NCI-H345 (cell line): ENCODE measurements at regions not wholly inside any gene's neighbourhood (a gene's known extent, or its start where the extent isn't known, plus 50 kb on each side); places are given as distances from the start of the nearest gene placed in this dataset.
"Not testable (repeated sequence)": the region's sequence is repeated elsewhere in the genome, so short reads cannot be mapped to it uniquely, and the experiment has no call there.

Experiments
- DNase-seq: peaks from one replicate; lab custom pipeline; 2025; lab: John Stamatoyannopoulos, UW

DNA sequence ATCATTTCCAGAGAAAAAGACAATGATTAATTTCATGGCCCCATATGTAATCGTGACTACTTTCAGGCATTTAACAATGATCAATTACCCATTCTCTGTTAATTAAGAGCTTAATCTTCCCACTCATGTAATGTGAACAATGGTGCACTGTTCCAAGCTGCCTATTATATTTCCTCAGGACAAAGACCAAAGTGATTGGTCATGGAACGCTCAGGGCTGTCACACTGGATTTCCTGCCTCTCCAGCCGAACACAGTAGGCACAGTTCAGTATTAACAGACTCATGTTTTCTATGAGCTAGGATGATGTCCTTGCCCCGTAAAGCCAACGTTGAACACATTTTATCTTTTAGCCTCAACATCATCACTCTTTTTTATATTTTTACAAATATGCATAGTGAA, 142.7 kb upstream of the FZD8 start:
- no peak for DNase-seq

DNA sequence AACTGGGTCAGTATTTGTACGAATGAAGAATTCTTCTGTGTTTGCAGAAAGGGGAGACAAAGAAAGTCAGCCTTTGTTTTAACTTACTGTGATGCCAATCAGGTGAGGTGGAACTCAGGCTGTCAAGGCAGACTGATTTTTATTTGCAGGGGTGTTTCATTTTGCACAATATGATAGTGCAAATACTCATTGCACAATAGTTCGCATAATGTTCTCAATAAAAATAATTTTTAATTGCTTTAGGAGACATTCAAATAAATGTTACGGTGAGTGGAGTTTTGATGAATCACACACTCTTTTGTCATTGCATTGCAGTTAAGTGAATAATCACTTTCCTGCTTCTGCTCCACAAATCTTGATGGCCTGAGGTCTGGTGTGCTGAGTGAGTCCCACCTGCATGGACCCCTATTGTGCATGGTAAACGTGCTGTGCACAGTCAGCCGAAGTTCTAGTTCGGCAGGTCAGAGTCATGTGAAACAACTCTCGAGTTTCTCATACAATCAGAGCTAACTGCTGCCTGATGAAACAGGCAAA, 141.3 kb upstream of the FZD8 start:
- peak; percentile 48 for DNase-seq

DNA sequence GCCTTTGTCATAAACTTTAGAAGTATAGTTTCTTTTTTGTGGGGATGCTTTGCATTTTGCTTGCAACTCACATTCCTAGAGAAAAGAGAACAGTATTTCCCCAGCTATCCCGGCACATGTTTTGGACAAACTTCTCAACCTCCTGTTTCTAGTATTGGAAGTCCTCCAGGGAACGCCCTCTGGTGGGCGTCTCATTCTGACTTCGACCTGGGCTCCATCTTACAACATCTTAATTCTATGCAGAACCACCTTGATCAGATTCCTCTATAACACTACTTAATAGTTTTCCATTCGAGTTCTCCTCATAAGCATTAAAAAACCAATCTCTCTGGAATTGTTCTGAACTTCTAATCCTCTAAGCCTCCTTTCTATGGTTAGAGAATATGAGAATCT, 139.5 kb upstream of the FZD8 start:
- DNase-seq = peak; percentile 1

DNA sequence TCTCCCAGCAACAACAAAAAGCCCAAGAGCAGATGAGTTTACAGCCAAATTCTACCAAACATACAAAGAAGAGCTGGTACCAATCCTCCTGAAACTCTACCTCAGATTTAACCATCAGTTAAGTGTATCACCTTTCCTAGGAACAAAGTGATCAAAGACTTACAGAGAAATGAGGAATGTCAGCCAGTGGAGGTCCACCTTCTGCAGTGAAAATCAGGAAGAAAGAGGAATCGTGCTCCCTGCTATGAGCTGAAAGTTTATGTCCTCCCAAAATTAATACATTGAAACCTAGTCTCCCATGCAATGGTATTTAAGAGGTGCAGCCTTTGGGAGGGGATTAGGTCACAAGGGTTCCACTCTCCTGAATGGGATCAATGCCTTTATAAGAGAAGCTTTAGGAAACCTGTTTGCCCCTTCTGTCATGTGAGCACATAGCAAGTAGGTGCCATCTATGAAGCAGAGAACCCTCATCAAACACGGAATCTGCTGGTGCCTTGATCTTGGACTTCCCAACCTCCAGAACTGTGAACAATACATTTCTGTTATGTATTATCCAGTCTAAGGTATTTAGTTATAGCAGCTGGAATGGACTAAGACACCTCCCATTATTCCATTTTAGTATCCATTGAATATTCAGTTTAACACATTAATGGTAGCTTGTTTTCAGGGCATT, 139.0 kb upstream of the FZD8 start:
- DNase-seq = no peak

DNA sequence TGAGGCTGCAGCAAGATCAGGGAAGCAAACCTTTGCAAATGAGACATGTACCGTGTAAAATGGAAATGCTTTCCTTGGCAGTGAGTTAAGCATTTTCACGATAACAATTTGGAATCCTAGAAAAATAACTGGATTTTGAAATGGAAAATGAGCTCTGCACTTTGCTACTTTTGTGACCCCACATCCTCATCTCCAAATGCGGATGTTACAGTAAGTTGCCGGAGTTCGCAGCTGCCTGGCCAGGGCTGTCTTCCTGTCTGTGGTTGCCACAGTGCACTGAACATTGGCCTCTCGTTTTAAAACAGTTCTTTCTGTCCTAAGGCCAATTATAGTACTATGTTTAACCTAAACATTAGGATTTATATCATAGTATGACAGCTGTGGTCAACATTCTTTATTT, 136.2 kb upstream of the FZD8 start:
- DNase-seq = no peak

DNA sequence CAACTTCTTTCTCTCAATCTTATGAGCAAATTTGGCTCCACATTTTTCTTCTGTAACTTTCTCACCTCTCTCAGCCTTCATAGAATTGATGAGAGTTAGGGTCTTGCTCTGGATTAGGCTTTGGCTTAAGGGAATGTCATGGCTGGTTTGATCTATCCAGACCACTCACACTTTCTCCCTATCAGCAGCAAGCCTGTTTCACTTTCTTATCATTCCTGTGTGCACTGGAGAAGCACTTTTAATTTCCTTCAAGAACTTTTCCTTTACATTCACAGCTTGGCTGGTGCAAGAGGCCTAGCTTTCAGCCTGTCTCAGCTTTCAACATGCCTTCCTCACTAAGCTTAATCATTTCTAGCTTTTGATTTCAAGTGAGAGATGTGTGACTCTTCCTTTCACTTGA, 134.5 kb upstream of the FZD8 start:
- DNase-seq = not testable (repeated sequence)

DNA sequence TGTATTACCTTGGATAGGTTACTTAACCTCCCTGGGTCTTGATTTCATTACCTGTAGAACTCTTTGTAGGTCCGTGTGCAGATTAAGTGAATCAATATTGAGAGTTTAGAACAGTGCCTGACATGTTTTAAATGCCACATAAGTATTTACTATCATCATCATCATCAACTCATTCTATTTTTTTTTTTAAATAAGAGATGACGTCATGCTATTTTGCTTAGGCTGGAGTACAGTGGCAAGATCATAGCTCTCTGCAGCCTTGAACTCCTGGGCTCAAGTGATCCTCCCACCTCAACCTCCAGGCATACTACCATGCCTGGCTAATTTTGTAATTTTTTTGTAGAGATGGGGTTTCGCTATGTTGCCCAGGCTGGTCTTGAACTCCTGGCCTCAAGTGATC, 132.0 kb upstream of the FZD8 start:
- DNase-seq = no peak

DNA sequence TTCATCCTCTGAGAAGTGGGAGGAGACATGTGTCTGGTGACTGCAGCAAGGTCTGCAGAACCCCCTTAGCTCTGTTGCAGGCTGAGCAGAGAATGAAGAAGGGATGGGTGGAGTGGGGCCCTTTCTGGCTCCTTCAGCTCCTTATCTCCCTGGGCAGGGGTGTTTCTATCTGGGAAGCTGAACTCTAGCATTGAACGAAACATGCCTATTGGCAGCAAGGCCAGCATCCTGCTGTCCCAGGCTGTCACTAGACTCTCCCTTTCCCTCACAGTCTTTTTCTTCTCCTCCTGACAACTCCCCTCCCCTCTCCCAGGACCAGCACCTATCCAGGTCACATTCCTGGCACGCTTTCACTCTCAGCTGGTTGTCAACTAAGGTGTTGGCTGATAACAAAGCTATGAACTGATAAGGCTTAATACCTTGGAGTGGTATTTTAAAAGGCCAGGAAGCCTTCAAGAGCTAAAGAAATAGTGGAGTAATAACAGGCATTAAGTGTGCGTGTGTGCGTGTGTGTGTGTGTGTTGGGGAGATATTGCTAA, 128.8 kb upstream of the FZD8 start:
- DNase-seq = no peak

DNA sequence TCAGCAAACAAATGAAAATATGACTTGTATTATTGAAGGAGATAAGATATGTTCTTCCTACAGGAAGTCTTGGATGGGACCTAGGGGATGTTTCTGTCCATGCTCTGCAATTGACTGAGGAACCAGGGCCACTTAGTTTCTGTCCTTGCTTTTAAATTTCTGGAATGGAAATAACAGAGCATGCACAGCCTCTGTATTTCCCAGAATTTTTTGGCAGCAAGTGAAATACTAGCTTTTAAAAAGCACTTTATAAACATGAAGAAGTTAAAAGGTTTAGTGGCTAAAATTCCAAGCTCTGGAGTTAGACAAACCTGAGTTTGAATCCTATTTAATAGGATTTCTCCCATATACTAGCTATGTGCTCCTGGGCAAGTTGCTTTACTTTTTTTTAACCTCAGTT, 127.7 kb upstream of the FZD8 start:
- no peak for DNase-seq

DNA sequence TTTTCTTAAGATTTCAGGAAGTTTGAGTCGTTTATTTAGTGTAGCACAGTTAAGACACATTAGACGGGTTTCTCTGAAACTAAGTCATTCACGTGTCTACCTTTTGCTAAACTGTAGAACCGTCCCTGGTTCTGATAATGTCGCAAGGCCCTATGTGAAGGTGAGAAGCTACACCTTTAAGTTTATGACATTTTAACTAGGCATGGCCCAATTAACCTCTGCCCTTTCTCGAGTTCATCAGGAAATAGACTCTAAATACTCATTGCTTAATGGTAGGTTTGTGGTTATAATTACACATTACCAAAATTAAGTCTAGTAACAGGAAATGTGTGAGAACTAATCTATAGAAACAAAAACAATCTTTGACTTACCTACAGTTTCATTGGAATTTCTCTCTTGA, 126.6 kb upstream of the FZD8 start:
- no peak for DNase-seq

DNA sequence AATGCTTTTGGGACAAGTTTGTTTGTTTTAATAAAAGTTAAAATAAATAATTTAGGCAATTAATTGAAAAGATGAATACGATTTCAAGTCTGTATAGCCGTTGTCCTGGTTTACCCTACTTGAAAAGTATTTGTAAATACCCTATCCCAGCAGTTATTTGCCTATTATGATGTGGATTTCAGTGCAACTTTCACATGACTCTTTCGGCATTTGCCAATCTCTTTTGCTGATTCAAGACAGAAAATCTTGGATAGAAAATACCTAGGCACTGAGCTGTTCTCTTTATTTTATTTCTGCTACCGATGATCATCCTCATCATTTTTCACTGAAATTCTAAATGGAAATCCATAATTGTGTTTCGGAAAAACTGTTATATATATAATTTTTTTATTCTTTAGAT, 125.9 kb upstream of the FZD8 start:
- no peak for DNase-seq

DNA sequence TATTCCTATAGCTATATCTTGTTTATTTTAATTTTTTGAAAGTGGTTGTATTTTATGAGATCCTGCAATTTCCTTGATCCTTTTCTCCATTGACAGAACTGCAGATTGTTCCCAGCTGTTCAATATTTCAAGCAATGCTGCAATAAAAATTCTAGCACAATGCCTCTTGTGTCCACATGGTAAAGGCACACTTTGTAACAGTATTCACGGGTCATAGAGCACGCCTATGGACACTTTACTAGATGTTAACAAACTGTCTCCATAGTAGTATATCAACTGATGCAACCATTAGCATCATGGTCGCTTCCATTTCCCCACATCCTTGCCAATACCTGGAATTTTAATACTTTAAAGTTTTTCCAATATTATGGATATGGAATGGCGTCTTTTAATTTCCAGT, 123.9 kb upstream of the FZD8 start:
- DNase-seq = no peak

DNA sequence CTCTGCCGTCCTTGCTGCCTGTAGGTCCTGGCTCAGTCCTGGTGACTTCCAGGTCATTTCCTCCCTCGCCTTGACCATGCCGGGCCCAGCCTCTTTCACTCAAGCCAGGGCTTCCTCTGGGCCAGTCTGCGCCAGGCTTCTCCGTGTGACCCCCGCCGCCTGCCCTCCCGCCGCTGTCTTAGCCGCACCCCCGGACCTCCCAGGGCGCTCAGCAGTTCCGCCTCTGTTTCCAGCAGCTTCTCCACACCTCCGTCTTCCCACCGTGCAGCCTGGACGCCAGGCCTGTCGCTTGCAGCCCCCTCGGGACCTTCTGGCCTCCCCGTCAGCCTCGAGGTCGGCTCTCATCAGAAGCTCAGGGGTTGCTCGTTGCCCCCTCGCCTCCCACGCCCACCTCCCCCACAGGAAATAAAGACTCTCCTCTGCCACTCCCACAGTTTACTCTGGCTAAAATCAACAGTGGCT, 123.0 kb upstream of the FZD8 start:
- no peak for DNase-seq

DNA sequence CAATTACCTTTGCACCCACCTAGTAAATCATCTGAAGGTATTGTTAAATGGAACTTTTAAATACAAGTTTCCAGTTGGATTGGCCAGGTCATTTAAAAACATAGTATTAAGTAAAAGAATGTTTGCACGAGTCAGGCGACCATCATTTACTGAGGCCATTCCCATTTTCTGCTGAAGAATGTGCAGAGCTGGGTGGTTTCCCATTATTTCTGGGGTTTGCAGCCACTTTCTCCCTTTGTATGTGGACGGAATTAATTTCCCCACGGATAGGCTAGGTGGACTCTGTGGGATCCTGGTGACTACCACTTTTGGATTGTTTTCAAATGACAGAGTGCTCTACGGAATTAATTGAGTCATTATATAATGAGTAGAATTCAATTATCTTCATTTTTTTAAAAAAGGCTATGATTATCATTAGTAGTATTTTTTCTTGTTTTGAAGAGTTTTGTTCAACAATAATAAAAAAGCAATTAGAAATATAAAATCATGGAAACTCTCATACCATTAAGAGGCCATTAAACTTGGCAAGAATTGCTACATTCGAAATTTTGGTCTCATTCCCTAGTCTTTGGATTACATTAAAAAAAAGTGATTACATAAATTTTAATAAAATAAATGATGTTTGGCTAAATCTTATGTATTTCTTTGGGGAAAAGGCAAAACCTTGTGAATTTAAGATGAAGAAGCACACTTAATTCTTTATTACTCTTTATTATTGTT, 120.4 kb upstream of the FZD8 start:
- no peak for DNase-seq

DNA sequence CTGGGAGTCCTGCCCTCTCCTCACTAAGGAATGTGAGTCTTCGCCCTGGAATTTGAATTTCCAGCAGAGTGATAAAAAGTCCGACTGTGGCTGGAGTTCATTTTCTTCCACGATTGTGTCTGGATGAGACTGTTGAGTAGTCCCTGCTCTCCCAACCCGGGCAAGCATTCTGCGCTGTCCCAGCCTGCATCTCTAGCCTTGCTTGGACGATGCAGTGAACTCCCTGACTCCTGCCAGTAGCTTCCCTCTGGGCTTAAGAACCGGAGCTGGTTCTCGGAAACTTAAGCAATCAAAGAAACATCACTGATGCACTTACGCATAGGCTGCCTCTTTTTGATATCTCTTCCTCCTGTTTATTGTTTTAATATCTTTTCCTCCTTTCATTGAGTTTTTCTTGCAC, 116.0 kb upstream of the FZD8 start:
- no peak for DNase-seq

DNA sequence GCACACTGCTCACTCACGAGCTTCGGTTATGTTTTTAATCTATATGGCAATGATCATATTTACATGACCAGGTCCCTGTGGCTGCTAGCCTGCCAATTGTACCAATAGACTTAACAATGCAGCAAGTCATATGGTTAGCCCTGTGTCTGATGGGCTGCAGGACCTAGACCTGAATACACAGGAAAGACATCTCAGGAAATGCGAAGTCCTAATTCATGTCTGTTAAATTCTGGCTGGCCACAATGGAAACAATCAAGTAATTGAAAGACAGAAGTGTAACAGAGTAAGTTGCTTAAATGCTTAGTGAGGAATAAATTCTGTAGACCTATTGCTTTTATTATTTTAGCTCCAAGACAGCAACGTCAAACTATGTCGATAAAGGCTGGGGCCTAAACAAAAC, 112.4 kb upstream of the FZD8 start:
- no peak for DNase-seq

DNA sequence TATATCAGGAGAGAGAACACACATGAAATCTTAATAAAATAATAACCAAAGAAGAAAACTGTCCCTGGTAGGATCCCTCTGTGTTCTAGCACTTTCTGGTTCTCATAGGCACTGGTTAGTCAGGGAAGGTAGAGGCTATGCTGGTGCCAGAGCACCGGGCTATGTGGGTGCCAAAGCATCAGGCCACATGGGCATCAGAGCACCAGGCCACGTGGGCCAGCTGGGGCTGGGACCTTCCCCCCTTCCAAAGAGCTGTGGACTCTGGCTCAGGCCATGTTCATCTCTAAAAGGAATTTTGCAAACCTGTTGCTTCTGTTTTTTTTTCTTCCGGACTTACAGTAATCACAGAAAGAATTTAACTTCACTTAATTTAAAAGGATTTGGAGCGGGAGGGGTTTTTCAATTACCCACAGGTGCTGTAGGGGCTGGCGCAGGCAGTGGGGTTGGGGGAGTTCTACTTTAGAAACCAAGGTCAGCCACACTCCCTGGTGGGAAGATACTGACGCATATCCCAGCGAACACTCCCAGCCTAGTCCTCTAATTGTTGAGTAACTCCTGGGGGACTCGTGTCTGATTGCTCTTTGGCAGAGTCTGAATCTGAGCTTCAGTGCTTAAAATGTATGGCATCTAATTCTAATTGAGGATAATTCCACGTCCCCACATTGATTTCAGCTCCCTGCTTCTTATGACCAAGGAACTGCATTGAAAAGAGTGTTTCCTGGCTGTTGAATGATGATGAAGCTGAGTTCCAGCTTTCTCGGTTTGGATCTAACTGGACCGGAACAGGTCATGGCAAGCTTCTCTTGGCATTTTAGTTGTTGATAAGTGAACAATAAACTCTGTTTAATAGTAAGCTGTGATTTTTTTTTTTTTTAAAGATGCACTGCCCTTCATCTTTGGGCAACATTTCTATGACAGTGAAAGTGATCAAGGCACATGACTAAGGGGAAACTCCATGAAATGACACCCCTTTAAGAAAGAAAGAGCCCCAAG, 110.7 kb upstream of the FZD8 start:
- DNase-seq = no peak

DNA sequence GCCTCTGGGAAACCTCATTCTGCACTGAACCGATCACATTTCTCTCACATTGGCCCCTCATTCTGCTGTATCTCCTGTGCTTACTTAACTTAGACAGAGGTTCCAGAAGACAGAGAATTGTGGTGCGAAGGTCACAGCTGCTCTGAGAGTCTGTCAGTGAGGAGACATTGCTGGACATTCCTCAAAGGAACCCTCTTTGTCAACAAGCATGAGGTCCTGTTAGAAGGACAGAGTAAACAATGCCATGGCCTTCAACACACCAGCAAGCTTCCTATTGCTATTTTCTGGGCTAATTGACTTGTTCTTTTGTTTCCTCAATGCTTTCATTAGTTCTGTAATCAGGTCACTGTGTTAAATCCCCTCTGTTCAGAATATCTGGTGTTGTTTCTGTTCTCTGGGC, 109.3 kb upstream of the FZD8 start:
- no peak for DNase-seq

DNA sequence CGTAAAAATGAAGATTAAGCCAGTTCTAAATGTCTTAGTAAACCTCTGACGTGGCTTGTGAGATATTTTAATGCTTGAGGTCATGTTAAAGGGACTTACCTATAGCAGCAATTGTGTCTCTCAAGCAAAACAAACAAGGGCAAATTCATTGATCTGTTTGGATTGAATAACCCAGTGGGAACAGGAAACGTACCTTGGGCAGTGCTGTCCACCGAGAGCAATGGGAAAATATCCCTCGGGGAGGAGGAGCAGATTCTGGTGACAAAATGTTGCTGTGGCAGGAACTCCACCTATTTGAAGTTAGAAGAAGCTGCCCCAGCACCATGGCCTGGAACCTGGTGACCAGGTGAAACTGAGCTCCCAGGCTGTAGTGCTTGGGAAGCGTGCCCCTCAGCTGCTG, 107.1 kb upstream of the FZD8 start:
- no peak for DNase-seq

DNA sequence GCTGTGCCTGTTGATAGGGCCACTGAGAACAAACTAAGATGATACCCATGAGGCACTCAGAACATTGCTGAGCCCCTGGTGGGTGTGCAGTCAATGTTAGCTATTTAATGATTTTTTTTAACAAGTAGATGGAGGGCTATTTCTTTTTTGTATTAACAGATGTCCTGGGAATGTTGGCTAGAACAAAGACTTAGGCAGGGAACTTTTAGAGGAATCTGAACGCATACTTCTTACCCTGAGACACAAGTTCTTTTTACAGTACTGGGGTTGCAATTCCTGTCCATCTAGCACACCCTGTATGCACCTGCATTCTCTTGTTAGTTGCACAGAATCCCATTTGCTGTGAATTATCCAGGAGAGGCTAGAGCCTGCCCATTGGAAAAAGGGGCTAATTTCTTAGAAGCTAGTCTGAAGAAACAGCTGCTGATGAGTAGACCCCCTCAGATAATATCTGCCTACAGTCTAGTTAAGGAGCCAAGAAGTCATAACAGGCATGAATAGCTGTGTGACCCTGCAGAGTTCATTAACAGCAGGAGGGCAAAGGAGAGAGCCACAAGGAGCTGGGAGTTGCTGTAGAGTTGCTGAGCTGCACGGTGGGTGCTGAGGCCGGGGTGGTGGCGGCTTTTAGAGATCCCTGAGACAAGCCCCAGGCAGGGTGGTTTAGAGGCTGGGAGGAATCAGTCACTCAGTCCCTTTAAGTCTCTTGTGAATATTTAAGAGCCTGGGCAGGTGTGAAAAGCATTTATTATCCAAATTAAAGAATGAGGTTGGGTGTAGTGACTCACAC, 103.7 kb upstream of the FZD8 start:
- DNase-seq = no peak

DNA sequence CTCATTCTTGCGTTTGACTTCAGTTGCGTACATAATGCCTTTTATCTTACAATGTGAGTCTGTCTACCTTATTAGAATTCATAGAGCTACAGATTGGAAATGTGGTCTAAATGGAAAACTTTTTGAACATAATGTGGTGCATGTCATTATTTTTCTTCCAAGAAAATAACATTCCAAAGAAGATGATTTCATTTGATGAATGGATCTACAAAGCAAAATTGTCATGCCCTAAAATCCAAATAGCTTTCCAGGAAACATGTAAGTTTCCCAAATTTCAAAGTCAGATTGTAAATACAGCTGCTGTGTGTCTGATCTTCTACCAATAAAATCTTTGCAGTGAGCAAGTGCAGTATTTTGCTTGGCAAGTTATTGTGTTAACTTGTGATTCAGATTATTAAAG, 101.8 kb upstream of the FZD8 start:
- no peak for DNase-seq
